HCT116 (cell line): ENCODE measurements at regions not wholly inside any gene's neighbourhood (a gene's known extent, or its start where the extent isn't known, plus 50 kb on each side); places are given as distances from the start of the nearest gene placed in this dataset.

Experiments used
- ATAC-seq: fragments of 200-7000 bp; cut with Tn5 transposase; 2 replicates; pipeline ENCODE4 v1.9.1; 2020; ENCODE audit warnings: mild to moderate bottlenecking, moderate library complexity
- BruUV-seq: library from RNA; stranded (reverse); fragments of 400-500 nt; replicated peaks from 2 replicates; lab custom pipeline; 2021; lab: Mats Ljungman, UMichigan
- CTCF ChIA-PET: fragments of 300-600 bp; sonication (Branson Sonifier 250); formaldehyde crosslinking; loops from one replicate; lab custom pipeline; 2021; ENCODE audit warnings: antibody characterized with exemption; lab: Charles Lee
- POLR2A ChIA-PET: fragments of 300-600, 350-600 bp; sonication (Branson Sonifier 250); formaldehyde crosslinking; loops from one replicate; lab custom pipeline; 2021; ENCODE audit warnings: antibody characterized with exemption; lab: Charles Lee
- RAD21 ChIA-PET, 2 experiments: fragments of 300-600 bp; sonication (Branson Sonifier 250); formaldehyde crosslinking; loops; one replicate each; lab custom pipeline; 2023; ENCODE audit warnings: low total read pairs in 2 of 2; ENCODE audit not compliant: uncharacterized antibody in 2 of 2, unreplicated experiment in 2 of 2, low non-redundant PET in 1 of 2; lab: Charles Lee
- DNase-seq: peaks from one replicate; pipeline ENCODE4 v3.0.0-alpha.2; 2010; ENCODE audit warnings: low read depth, low spot score
- H2AFZ ChIP-seq: fragments of 200-600 bp; shearing (Covaris generic), sonication (generic); 2 replicates; pipeline ENCODE4 v1.6.1; 2017; ENCODE audit warnings: low read depth, mixed run types, mixed read lengths, antibody characterized with exemption, low read length; ENCODE audit not compliant: poor library complexity, severe bottlenecking
- H3K27ac ChIP-seq: 2 replicates; pipeline ENCODE4 v1.5.1; 2012; ENCODE audit warnings: low read depth, low read length
- H3K27me3 ChIP-seq: fragments of 200-600 bp; sonication (generic); 2 replicates; pipeline ENCODE4 v1.6.1; 2016; ENCODE audit warnings: mixed run types, low read length, mixed read lengths; ENCODE audit not compliant: insufficient read depth
- H3K36me3 ChIP-seq, 2 experiments: fragments of 200-500 bp in 1 of 2; fragments of 200-600 bp in 1 of 2; sonication (Bioruptor generic) in 1 of 2; sonication (generic) in 1 of 2; 2 replicates each; pipeline versions ENCODE4 v1.5.1 to v1.6.1; 2014 to 2016; ENCODE audit warnings: low read length in 2 of 2, inconsistent platforms in 1 of 2, mixed read lengths in 1 of 2, mixed run types in 1 of 2; ENCODE audit not compliant: insufficient read depth in 2 of 2, control insufficient read depth in 1 of 2
- H3K4me1 ChIP-seq, 2 experiments: fragments of 200-600 bp in 1 of 2; sonication (generic) in 1 of 2; 2 replicates each; pipeline versions ENCODE4 v1.5.1 to v1.6.1; 2012 to 2017; ENCODE audit warnings: low read length in 2 of 2, inconsistent platforms in 1 of 2, mild to moderate bottlenecking in 1 of 2, mixed read lengths in 1 of 2, mixed run types in 1 of 2, moderate library complexity in 1 of 2; ENCODE audit not compliant: insufficient read depth in 2 of 2, control insufficient read depth in 1 of 2
- H3K4me2 ChIP-seq: fragments of 200-600 bp; sonication (generic); 2 replicates; pipeline ENCODE4 v1.6.1; 2017; ENCODE audit warnings: mixed run types, low read length, mixed read lengths
- H3K4me3 ChIP-seq, 2 experiments: fragments of 200-600 bp in 1 of 2; sonication (generic) in 1 of 2; replicated peaks in 1 of 2; 2 replicates each; pipeline ENCODE4 v1.5.1; 2011 to 2016; ENCODE audit warnings: low read length in 2 of 2, control low read depth in 1 of 2, low read depth in 1 of 2, mild to moderate bottlenecking in 1 of 2, mixed read lengths in 1 of 2, mixed run types in 1 of 2
- H3K79me2 ChIP-seq: fragments of 200-600 bp; sonication (generic); 2 replicates; pipeline ENCODE4 v1.6.1; 2017; ENCODE audit warnings: mild to moderate bottlenecking, mixed run types, low read length, moderate library complexity, mixed read lengths; ENCODE audit not compliant: insufficient read depth
- H3K9ac ChIP-seq: fragments of 200-600 bp; sonication (generic); 2 replicates; pipeline ENCODE4 v1.6.1; 2016; ENCODE audit warnings: low read length, mixed read lengths
- H3K9me2 ChIP-seq: fragments of 200-600 bp; sonication (generic), shearing (Covaris generic); 2 replicates; pipeline ENCODE4 v1.6.1; 2017; ENCODE audit warnings: mixed run types, mild to moderate bottlenecking, moderate library complexity; ENCODE audit not compliant: insufficient read depth
- H3K9me3 ChIP-seq, 2 experiments: fragments of 200-500 bp in 1 of 2; fragments of 200-600 bp in 1 of 2; sonication (Bioruptor generic) in 1 of 2; sonication (generic) in 1 of 2; 2 replicates each; pipeline ENCODE4 v1.6.1; 2014 to 2017; ENCODE audit warnings: low read length in 2 of 2, mixed read lengths in 2 of 2, inconsistent platforms in 1 of 2, low read depth in 1 of 2, mild to moderate bottlenecking in 1 of 2, mixed run types in 1 of 2, moderate library complexity in 1 of 2; ENCODE audit not compliant: control insufficient read depth in 1 of 2, insufficient read depth in 1 of 2
- H4K20me1 ChIP-seq: fragments of 200-600 bp; sonication (generic), shearing (Covaris generic); 2 replicates; pipeline ENCODE4 v1.6.1; 2017; ENCODE audit warnings: mixed run types, mild to moderate bottlenecking, moderate library complexity; ENCODE audit not compliant: insufficient read depth
- CBX3 ChIP-seq: IDR thresholded peaks from 2 replicates; pipeline ENCODE4 v1.6.1; 2012; ENCODE audit warnings: low read depth
- CEBPB ChIP-seq: IDR thresholded peaks from 2 replicates; pipeline ENCODE4 v1.6.1; 2012; ENCODE audit warnings: low read depth
- EGR1 ChIP-seq: IDR thresholded peaks from 2 replicates; pipeline ENCODE4 v1.6.1; 2012; ENCODE audit warnings: low read depth
- ELF1 ChIP-seq: IDR thresholded peaks from 2 replicates; pipeline ENCODE4 v1.6.1; 2012; ENCODE audit warnings: low read depth, borderline replicate concordance
- EZH2phosphoT487 ChIP-seq: fragments of 200-600 bp; IDR thresholded peaks from 2 replicates; pipeline ENCODE4 v1.6.1; 2018; ENCODE audit warnings: antibody characterized with exemption, borderline replicate concordance
- POLR2AphosphoS5 ChIP-seq: IDR thresholded peaks from 2 replicates; pipeline ENCODE4 v1.6.1; 2011; ENCODE audit warnings: mild to moderate bottlenecking, low read depth, low read length, moderate library complexity
- SIN3A ChIP-seq: IDR thresholded peaks from 2 replicates; pipeline ENCODE4 v1.6.1; 2012; ENCODE audit warnings: low read depth
- SP1 ChIP-seq: IDR thresholded peaks from 2 replicates; pipeline ENCODE4 v1.6.1; 2012; ENCODE audit warnings: low read depth
- ZFX ChIP-seq: fragments of 450-650 bp; IDR thresholded peaks from 2 replicates; pipeline ENCODE4 v1.6.1; 2017
- intact Hi-C: fragments of 100-400 bp; cut with micrococcal nuclease; formaldehyde crosslinking; loops from 2 replicates; pipeline ENCODE4 v1.10.0; 2022
- TF ChIP-seq, protein P1 (sequence below): IDR thresholded peaks from 2 replicates; pipeline ENCODE4 v1.6.1; 2012
- TF ChIP-seq, protein P2 (sequence below): IDR thresholded peaks from 2 replicates; pipeline ENCODE4 v1.6.1; 2012; ENCODE audit warnings: low read depth
- TF ChIP-seq, protein P3 (sequence below): IDR thresholded peaks from 2 replicates; pipeline ENCODE4 v1.6.1; 2011; ENCODE audit warnings: mild to moderate bottlenecking, low read length, moderate library complexity; ENCODE audit not compliant: insufficient replicate concordance; ENCODE audit errors: extremely low read depth

DNA sequence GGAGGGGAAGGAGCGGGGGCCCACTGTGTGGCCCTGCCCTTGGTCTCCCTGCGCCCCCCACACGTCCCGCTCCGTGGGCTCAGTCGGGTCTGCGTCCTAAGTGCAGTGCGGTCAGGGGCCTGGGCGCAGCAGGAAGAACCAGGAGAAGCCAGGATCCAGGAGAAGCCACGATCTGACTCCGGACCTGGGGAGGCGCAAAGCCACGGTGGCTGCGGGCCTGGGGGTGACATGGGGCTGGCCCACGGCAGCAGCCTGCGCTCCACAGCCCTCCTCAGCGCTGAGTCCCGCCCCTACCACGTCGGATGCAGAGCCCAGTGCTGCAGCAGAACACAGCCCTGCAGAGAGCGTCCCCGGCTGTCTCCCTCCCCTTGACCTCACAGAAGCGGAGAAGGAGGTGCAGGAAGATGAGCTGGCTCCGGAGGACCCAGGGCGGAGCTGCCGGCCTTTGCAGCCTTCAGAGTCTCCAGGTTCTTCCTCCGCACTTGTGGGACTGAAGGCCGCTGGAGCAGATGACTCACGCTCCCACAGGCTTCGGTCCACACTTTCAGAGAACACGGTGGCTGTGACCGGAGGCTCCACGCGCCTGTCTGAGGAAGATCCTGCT, 589.2 kb upstream of the SALL3 start:
- no peaks in the 10 kb centered on the region for H3K4me1 ChIP-seq
- ChIA-PET RAD21 (no interaction called here), POLR2A (no interaction called here), CTCF (no interaction called here)
- H3K4me3 ChIP-seq, result no peak overlapping the region
- no peaks in the 10 kb centered on the region for H3K9me2 ChIP-seq
- no peaks in the 10 kb centered on the region for H3K79me2 ChIP-seq
- intact Hi-C loops, result no loop called here
- H3K9ac ChIP-seq, result no peak overlapping the region
- peaks cover 4 to 23% of the 10 kb centered on the region in 2 experiments; a peak in 2 of 4 replicates for H3K9me3 ChIP-seq
- H4K20me1 ChIP-seq, result no peaks in the 10 kb centered on the region
- no peak overlapping the region for H2AFZ ChIP-seq
- H3K36me3 ChIP-seq, result no peaks in the 10 kb centered on the region
- DNase-seq, result no peak
- no peaks in the 10 kb centered on the region for H3K27me3 ChIP-seq
- no TSS peak for BruUV-seq
- no peak overlapping the region for H3K4me2 ChIP-seq
- H3K27ac ChIP-seq, result no peak overlapping the region
- no peak for TF ChIP-seq SP1
- no peak for TF ChIP-seq ELF1
- TF ChIP-seq POLR2AphosphoS5, result no peak
- TF ChIP-seq, protein P1, sequence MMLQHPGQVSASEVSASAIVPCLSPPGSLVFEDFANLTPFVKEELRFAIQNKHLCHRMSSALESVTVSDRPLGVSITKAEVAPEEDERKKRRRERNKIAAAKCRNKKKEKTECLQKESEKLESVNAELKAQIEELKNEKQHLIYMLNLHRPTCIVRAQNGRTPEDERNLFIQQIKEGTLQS, result no peak
- no peak for TF ChIP-seq SIN3A
- TF ChIP-seq, protein P2, sequence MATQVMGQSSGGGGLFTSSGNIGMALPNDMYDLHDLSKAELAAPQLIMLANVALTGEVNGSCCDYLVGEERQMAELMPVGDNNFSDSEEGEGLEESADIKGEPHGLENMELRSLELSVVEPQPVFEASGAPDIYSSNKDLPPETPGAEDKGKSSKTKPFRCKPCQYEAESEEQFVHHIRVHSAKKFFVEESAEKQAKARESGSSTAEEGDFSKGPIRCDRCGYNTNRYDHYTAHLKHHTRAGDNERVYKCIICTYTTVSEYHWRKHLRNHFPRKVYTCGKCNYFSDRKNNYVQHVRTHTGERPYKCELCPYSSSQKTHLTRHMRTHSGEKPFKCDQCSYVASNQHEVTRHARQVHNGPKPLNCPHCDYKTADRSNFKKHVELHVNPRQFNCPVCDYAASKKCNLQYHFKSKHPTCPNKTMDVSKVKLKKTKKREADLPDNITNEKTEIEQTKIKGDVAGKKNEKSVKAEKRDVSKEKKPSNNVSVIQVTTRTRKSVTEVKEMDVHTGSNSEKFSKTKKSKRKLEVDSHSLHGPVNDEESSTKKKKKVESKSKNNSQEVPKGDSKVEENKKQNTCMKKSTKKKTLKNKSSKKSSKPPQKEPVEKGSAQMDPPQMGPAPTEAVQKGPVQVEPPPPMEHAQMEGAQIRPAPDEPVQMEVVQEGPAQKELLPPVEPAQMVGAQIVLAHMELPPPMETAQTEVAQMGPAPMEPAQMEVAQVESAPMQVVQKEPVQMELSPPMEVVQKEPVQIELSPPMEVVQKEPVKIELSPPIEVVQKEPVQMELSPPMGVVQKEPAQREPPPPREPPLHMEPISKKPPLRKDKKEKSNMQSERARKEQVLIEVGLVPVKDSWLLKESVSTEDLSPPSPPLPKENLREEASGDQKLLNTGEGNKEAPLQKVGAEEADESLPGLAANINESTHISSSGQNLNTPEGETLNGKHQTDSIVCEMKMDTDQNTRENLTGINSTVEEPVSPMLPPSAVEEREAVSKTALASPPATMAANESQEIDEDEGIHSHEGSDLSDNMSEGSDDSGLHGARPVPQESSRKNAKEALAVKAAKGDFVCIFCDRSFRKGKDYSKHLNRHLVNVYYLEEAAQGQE, result no peak
- TF ChIP-seq, protein P3, sequence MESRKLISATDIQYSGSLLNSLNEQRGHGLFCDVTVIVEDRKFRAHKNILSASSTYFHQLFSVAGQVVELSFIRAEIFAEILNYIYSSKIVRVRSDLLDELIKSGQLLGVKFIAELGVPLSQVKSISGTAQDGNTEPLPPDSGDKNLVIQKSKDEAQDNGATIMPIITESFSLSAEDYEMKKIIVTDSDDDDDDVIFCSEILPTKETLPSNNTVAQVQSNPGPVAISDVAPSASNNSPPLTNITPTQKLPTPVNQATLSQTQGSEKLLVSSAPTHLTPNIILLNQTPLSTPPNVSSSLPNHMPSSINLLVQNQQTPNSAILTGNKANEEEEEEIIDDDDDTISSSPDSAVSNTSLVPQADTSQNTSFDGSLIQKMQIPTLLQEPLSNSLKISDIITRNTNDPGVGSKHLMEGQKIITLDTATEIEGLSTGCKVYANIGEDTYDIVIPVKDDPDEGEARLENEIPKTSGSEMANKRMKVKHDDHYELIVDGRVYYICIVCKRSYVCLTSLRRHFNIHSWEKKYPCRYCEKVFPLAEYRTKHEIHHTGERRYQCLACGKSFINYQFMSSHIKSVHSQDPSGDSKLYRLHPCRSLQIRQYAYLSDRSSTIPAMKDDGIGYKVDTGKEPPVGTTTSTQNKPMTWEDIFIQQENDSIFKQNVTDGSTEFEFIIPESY, result no peak
- TF ChIP-seq EGR1, result no peak
- no peak for TF ChIP-seq EZH2phosphoT487
- TF ChIP-seq CEBPB, result no peak
- no peak for TF ChIP-seq CBX3
- TF ChIP-seq ZFX, result no peak
- no peak for ATAC-seq
